ENCODE measurements at regions not wholly inside any gene's neighbourhood (a gene's known extent, or its start where the extent isn't known, plus 50 kb on each side); places are given as distances from the start of the nearest gene placed in this dataset.

GRCh38 chr2:14927021-14927564 is 294.6 kb downstream of the LRATD1 start:
- TF ChIP-seq POLR2AphosphoS5 (IDR thresholded peaks at IDR 0.05; ENCODE audit: low read length) (no peak), MAX (IDR thresholded peaks at IDR 0.05; ENCODE audit: low read depth, low read length) (no peak), MXI1 (IDR thresholded peaks at IDR 0.05; ENCODE audit: low read depth, low read length) (no peak), SIN3A (IDR thresholded peaks at IDR 0.05; ENCODE audit: low read depth, low read length) (no peak), EZH2 (IDR thresholded peaks at IDR 0.05; ENCODE audit: borderline replicate concordance, control insufficient read depth, low read depth, low read length) (no peak), POLR2A (IDR thresholded peaks at IDR 0.05; ENCODE audit: low read depth, low read length) (no peak), CTCF (IDR thresholded peaks at IDR 0.05 in 2 of 3, conservative IDR thresholded peaks at IDR 0.05 in 1 of 3; ENCODE audit: control insufficient read depth in 2 of 3, extremely low read depth in 1 of 3, insufficient read depth in 1 of 3, low read depth in 3 of 3, low read length in 3 of 3) (no peak), FOXM1 (IDR thresholded peaks at IDR 0.05; ENCODE audit: low read depth, low read length) (no peak), ZNF384 (IDR thresholded peaks at IDR 0.05; ENCODE audit: borderline replicate concordance, low read depth, low read length) (no peak)
- TF ChIP-seq, protein P1, sequence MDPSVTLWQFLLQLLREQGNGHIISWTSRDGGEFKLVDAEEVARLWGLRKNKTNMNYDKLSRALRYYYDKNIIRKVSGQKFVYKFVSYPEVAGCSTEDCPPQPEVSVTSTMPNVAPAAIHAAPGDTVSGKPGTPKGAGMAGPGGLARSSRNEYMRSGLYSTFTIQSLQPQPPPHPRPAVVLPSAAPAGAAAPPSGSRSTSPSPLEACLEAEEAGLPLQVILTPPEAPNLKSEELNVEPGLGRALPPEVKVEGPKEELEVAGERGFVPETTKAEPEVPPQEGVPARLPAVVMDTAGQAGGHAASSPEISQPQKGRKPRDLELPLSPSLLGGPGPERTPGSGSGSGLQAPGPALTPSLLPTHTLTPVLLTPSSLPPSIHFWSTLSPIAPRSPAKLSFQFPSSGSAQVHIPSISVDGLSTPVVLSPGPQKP (IDR thresholded peaks at IDR 0.05; ENCODE audit: low read depth, low read length): no peak

Measured in GM12878 (cell line).